Thyroid gland (tissue), 4 donors: ENCODE measurements at regions not wholly inside any gene's neighbourhood (a gene's known extent, or its start where the extent isn't known, plus 50 kb on each side); places are given as distances from the start of the nearest gene placed in this dataset.

Source experiments
- DNase-seq, 2 donors: peaks; one replicate each; pipeline ENCODE4 v3.0.0-alpha.2; 2019
- H3K27ac ChIP-seq, 3 donors: fragments of 200-600 bp; sonication (generic); 1 replicate in 2 of 3; 2 replicates in 1 of 3; pipeline ENCODE4 v1.5.1; 2016 to 2019; ENCODE audit warnings: mild to moderate bottlenecking in 1 of 3, moderate library complexity in 1 of 3
- H3K27me3 ChIP-seq: fragments of 200-600 bp; sonication (generic); one replicate; pipeline ENCODE4 v1.5.1; 2019
- H3K36me3 ChIP-seq, 2 donors: fragments of 200-600 bp; sonication (generic); one replicate each; pipeline ENCODE4 v1.5.1; 2016 to 2019
- H3K4me1 ChIP-seq, 2 donors: fragments of 200-600 bp; sonication (generic); one replicate each; pipeline ENCODE4 v1.5.1; 2017 to 2019
- H3K4me3 ChIP-seq, 3 donors: fragments of 200-600 bp; sonication (generic); replicated peaks in 1 of 3; 1 replicate in 2 of 3; 2 replicates in 1 of 3; pipeline ENCODE4 v1.5.1; 2016; ENCODE audit warnings: mild to moderate bottlenecking in 1 of 3
- H3K9me3 ChIP-seq: fragments of 200-600 bp; sonication (generic); one replicate; pipeline ENCODE4 v1.5.1; 2017
- CTCF ChIP-seq, 6 experiments: fragments of 200-600 bp in 3 of 6; fragments of 450-650 bp in 3 of 6; sonication (generic) in 3 of 6; IDR thresholded peaks; one replicate each; pipeline ENCODE4 v1.5.1; 2016 to 2019; ENCODE audit warnings: antibody characterized with exemption in 6 of 6, mild to moderate bottlenecking in 2 of 6, inconsistent platforms in 1 of 6, moderate library complexity in 1 of 6
- POLR2A ChIP-seq, 2 donors: fragments of 450-650 bp; IDR thresholded peaks; one replicate each; pipeline ENCODE4 v1.6.1; 2017; ENCODE audit warnings: antibody characterized with exemption in 2 of 2, mild to moderate bottlenecking in 2 of 2, moderate library complexity in 1 of 2
- WGBS, 2 donors: methylation state at CpG; one replicate each; pipeline ENCODE4 v1.1.5; 2017; 5-methylcytosine and 5-hydroxymethylcytosine counted together
- intact Hi-C: fragments of 100-400 bp; cut with DNase I; formaldehyde crosslinking; loops from one replicate; pipeline ENCODE4 v1.15.1; 2023

GRCh38 chr18:59818769-59819168, 81.0 kb upstream of the PMAIP1 start:
- Histone ChIP-seq H3K4me3 (no peak overlapping the region), H3K36me3 (no peaks in the 10 kb centered on the region), H3K27me3 (no peaks in the 10 kb centered on the region), H3K27ac (no peak overlapping the region), H3K4me1 (no peaks in the 10 kb centered on the region), H3K9me3 (no peaks in the 10 kb centered on the region)
- no peak for DNase-seq
- intact Hi-C loops: no loop called here
- WGBS, 2 donors: 74 to 76% methylated on average over 5 of the region's 5 CpGs
- no peak for TF ChIP-seq CTCF (IDR thresholded peaks at IDR 0.05)
- no peak for TF ChIP-seq POLR2A (IDR thresholded peaks at IDR 0.05)

- no peak for DNase-seq
- no peak for TF ChIP-seq POLR2A (IDR thresholded peaks at IDR 0.05)
- WGBS, 2 donors: 73 to 75% methylated on average over 7 of the region's 7 CpGs
- Histone ChIP-seq H3K27ac (no peak overlapping the region), H3K27me3 (no peaks in the 10 kb centered on the region), H3K4me1 (no peaks in the 10 kb centered on the region), H3K36me3 (no peaks in the 10 kb centered on the region), H3K9me3 (no peaks in the 10 kb centered on the region), H3K4me3 (no peak overlapping the region)
- intact Hi-C loops: no loop called here
These were observed 84.9 kb upstream of the PMAIP1 start for GRCh38 chr18:59814891-59815290.

GRCh38 chr18:59813942-59814341, 85.9 kb upstream of the PMAIP1 start:
- intact Hi-C loops: no loop called here
- DNase-seq: no peak
- WGBS, 2 donors: 31 to 33% methylated on average over 1 of the region's 1 CpG
- no peaks in the 10 kb centered on the region for H3K27me3 ChIP-seq
- no peak overlapping the region for H3K4me3 ChIP-seq
- H3K9me3 ChIP-seq: no peaks in the 10 kb centered on the region
- TF ChIP-seq CTCF (IDR thresholded peaks at IDR 0.05) (no peak), POLR2A (IDR thresholded peaks at IDR 0.05) (no peak)
- H3K4me1 ChIP-seq: no peaks in the 10 kb centered on the region
- no peaks in the 10 kb centered on the region for H3K36me3 ChIP-seq
- H3K27ac ChIP-seq: no peak overlapping the region

- Histone ChIP-seq H3K4me3 (no peak overlapping the region), H3K27me3 (no peaks in the 10 kb centered on the region), H3K36me3 (no peaks in the 10 kb centered on the region), H3K4me1 (no peaks in the 10 kb centered on the region), H3K27ac (no peak overlapping the region), H3K9me3 (no peaks in the 10 kb centered on the region)
- 36 to 49% methylated on average over 2 of the region's 2 CpGs for WGBS, 2 donors
- intact Hi-C loops: no loop called here
- TF ChIP-seq POLR2A (IDR thresholded peaks at IDR 0.05) (no peak), CTCF (IDR thresholded peaks at IDR 0.05) (no peak)
- DNase-seq: no peak
These were observed 88.9 kb upstream of the PMAIP1 start for GRCh38 chr18:59810735-59811520.

- WGBS, 2 donors: 80 to 84% methylated on average over 6 of the region's 6 CpGs
- no peaks in the 10 kb centered on the region for H3K9me3 ChIP-seq
- H3K27me3 ChIP-seq: no peaks in the 10 kb centered on the region
- no peak overlapping the region for H3K4me3 ChIP-seq
- no peak overlapping the region for H3K27ac ChIP-seq
- DNase-seq: no peak
- H3K4me1 ChIP-seq: no peaks in the 10 kb centered on the region
- no peak for TF ChIP-seq POLR2A (IDR thresholded peaks at IDR 0.05)
- TF ChIP-seq CTCF (IDR thresholded peaks at IDR 0.05): no peak
- H3K36me3 ChIP-seq: no peaks in the 10 kb centered on the region
- intact Hi-C loops: no loop called here
These were observed 89.6 kb upstream of the PMAIP1 start for GRCh38 chr18:59810183-59810582.
